Spleen (tissue), 11 donors: ENCODE measurements at regions not wholly inside any gene's neighbourhood (a gene's known extent, or its start where the extent isn't known, plus 50 kb on each side); places are given as distances from the start of the nearest gene placed in this dataset.

ENCODE experiments used
- DNase-seq: peaks from one replicate; pipeline ENCODE4 v3.0.0-alpha.2; 2020
- H3K27ac ChIP-seq, 8 donors: fragments of 200-600 bp; sonication (generic) in 7 of 8; 1 replicate in 4 of 8; 2 replicates in 4 of 8; pipeline versions ENCODE4 v1.5.0 to v1.8.0; 2016 to 2021; ENCODE audit warnings: inconsistent platforms in 4 of 8, mild to moderate bottlenecking in 4 of 8, moderate library complexity in 1 of 8
- H3K27me3 ChIP-seq, 7 donors: fragments of 200-600 bp; sonication (generic) in 6 of 7; replicated peaks in 1 of 7; 1 replicate in 4 of 7; 2 replicates in 3 of 7; pipeline versions ENCODE4 v1.5.0 to v1.8.0; 2016 to 2021; ENCODE audit warnings: inconsistent platforms in 3 of 7, mild to moderate bottlenecking in 1 of 7
- H3K36me3 ChIP-seq, 6 donors: fragments of 200-600 bp; sonication (generic) in 5 of 6; 1 replicate in 4 of 6; 2 replicates in 2 of 6; pipeline versions ENCODE4 v1.5.0 to v1.8.0; 2016 to 2021; ENCODE audit warnings: inconsistent platforms in 2 of 6
- H3K4me1 ChIP-seq, 6 donors: fragments of 200-600 bp; sonication (generic) in 5 of 6; 1 replicate in 3 of 6; 2 replicates in 3 of 6; pipeline versions ENCODE4 v1.5.0 to v1.8.0; 2016 to 2021; ENCODE audit warnings: inconsistent platforms in 3 of 6
- H3K4me3 ChIP-seq, 8 donors: fragments of 200-600 bp; sonication (generic) in 7 of 8; 1 replicate in 4 of 8; 2 replicates in 4 of 8; pipeline versions ENCODE4 v1.5.0 to v1.8.0; 2016 to 2021; ENCODE audit warnings: inconsistent platforms in 4 of 8, mild to moderate bottlenecking in 4 of 8, moderate library complexity in 2 of 8
- H3K9me3 ChIP-seq, 8 donors: fragments of 200-600 bp; sonication (generic) in 7 of 8; 1 replicate in 4 of 8; 2 replicates in 4 of 8; pipeline versions ENCODE4 v1.5.0 to v1.8.0; 2016 to 2021; ENCODE audit warnings: inconsistent platforms in 4 of 8
- CTCF ChIP-seq, 11 experiments: fragments of 200-600 bp in 7 of 11; fragments of 450-650 bp in 4 of 11; sonication (generic) in 4 of 11; IDR thresholded peaks in 8 of 11; conservative IDR thresholded peaks in 3 of 11; 1 replicate in 7 of 11; 2 replicates in 4 of 11; pipeline versions ENCODE4 v1.4.0 to v1.8.0; 2016 to 2021; ENCODE audit warnings: antibody characterized with exemption in 11 of 11, inconsistent platforms in 4 of 11, mild to moderate bottlenecking in 1 of 11
- POLR2A ChIP-seq, 3 donors: fragments of 450-650 bp; IDR thresholded peaks; one replicate each; pipeline ENCODE4 v1.5.1; 2017; ENCODE audit warnings: antibody characterized with exemption in 3 of 3, mild to moderate bottlenecking in 1 of 3
- POLR2AphosphoS5 ChIP-seq, 3 donors: sonication (generic); formaldehyde crosslinking; IDR thresholded peaks; one replicate each; pipeline ENCODE4 v1.5.1; 2017; ENCODE audit warnings: antibody characterized with exemption in 3 of 3
- WGBS, 5 donors: extraction: QIAGEN DNeasy Blood & Tissue Kit in 3 of 5; methylation state at CpG; one replicate each; pipeline versions ENCODE4 v1.1.5 to v1.1.7; 2013 to 2018; 5-methylcytosine and 5-hydroxymethylcytosine counted together
- intact Hi-C: fragments of 100-400 bp; cut with DNase I; formaldehyde crosslinking; loops from one replicate; pipeline ENCODE4 v1.15.0; 2023; ENCODE audit warnings: low total_unique reads
- donor health status: healthy with polysubstance abuse.
- donor health status: DM: no; HTN: no; CAD: no; lungs with moderate emphysema.
- donor health status: DM: no; HTN: no; CAD: no.
- donor health status: Bipolar disorder and iron deficiency.
- donor health status: healthy.
- donor health status: DM: no; HTN: no; CAD: no.
- donor health status: DM: yes; HTN: yes; CAD: no.

- WGBS, 5 donors, result 83 to 99% (median 89%) methylated on average over 7 of the region's 7 CpGs
- Histone ChIP-seq H3K36me3 (no peaks in the 10 kb centered on the region), H3K4me3 (no peak overlapping the region), H3K27me3 (no peaks in the 10 kb centered on the region), H3K27ac (no peak overlapping the region), H3K4me1 (no peaks in the 10 kb centered on the region), H3K9me3 (peaks cover 0 to 11% (median 6%) of the 10 kb centered on the region in 8 donors)
- TF ChIP-seq POLR2A (IDR thresholded peaks at IDR 0.05) (no peak), POLR2AphosphoS5 (IDR thresholded peaks at IDR 0.05) (no peak), CTCF (IDR thresholded peaks at IDR 0.05 in 8 of 11, conservative IDR thresholded peaks at IDR 0.05 in 3 of 11) (no peak)
- DNase-seq, result no peak
- intact Hi-C loops, result no loop called here
Observed at GRCh38 chr9:82140471-82140870, 151.9 kb downstream of the SPATA31D1 start.

GRCh38 chr9:82144803-82145202 is 156.2 kb downstream of the SPATA31D1 start:
- no peak overlapping the region for H3K27ac ChIP-seq
- H3K4me3 ChIP-seq, result no peak overlapping the region
- H3K36me3 ChIP-seq, result no peaks in the 10 kb centered on the region
- no peaks in the 10 kb centered on the region for H3K27me3 ChIP-seq
- H3K9me3 ChIP-seq, result no peaks in the 10 kb centered on the region
- no peak for DNase-seq
- 94 to 99% (median 97%) methylated on average over 4 of the region's 4 CpGs for WGBS, 5 donors
- H3K4me1 ChIP-seq, result no peaks in the 10 kb centered on the region
- intact Hi-C loops, result no loop called here
- no peak for TF ChIP-seq POLR2A (IDR thresholded peaks at IDR 0.05)
- TF ChIP-seq CTCF (IDR thresholded peaks at IDR 0.05 in 8 of 11, conservative IDR thresholded peaks at IDR 0.05 in 3 of 11), result no peak
- TF ChIP-seq POLR2AphosphoS5 (IDR thresholded peaks at IDR 0.05), result no peak

GRCh38 chr9:82146677-82147076 is 158.1 kb downstream of the SPATA31D1 start:
- Histone ChIP-seq H3K4me3 (no peak overlapping the region), H3K36me3 (no peaks in the 10 kb centered on the region), H3K27ac (no peak overlapping the region), H3K27me3 (no peaks in the 10 kb centered on the region), H3K9me3 (no peaks in the 10 kb centered on the region), H3K4me1 (no peaks in the 10 kb centered on the region)
- WGBS, 5 donors, result 76 to 91% (median 84%) methylated on average over 4 of the region's 4 CpGs
- DNase-seq, result no peak
- intact Hi-C loops, result no loop called here
- TF ChIP-seq POLR2A (IDR thresholded peaks at IDR 0.05) (no peak), POLR2AphosphoS5 (IDR thresholded peaks at IDR 0.05) (no peak), CTCF (IDR thresholded peaks at IDR 0.05 in 8 of 11, conservative IDR thresholded peaks at IDR 0.05 in 3 of 11) (no peak)

GRCh38 chr9:82147798-82148425 is 159.3 kb downstream of the SPATA31D1 start:
- TF ChIP-seq POLR2AphosphoS5 (IDR thresholded peaks at IDR 0.05) (no peak), POLR2A (IDR thresholded peaks at IDR 0.05) (no peak), CTCF (IDR thresholded peaks at IDR 0.05 in 8 of 11, conservative IDR thresholded peaks at IDR 0.05 in 3 of 11) (no peak)
- Histone ChIP-seq H3K4me3 (no peak overlapping the region), H3K4me1 (no peaks in the 10 kb centered on the region), H3K9me3 (no peaks in the 10 kb centered on the region), H3K27ac (no peak overlapping the region), H3K36me3 (no peaks in the 10 kb centered on the region), H3K27me3 (no peaks in the 10 kb centered on the region)
- intact Hi-C loops, result no loop called here
- DNase-seq, result no peak
- 48 to 58% (median 56%) methylated on average over 2 of the region's 2 CpGs for WGBS, 5 donors
